K562 (cell line): ENCODE measurements at regions not wholly inside any gene's neighbourhood (a gene's known extent, or its start where the extent isn't known, plus 50 kb on each side); places are given as distances from the start of the nearest gene placed in this dataset.

Experiments
- ATAC-seq: fragments of 200-7000 bp; cut with Tn5 transposase; 3 replicates; pipeline ENCODE4 v1.9.1; 2020; ENCODE audit warnings: moderate library complexity
- BruUV-seq: library from RNA; stranded (reverse); fragments of 400-500 nt; replicated peaks from 2 replicates; lab custom pipeline; 2021; lab: Mats Ljungman, UMichigan
- CTCF ChIA-PET: fragments of 300-600 bp; formaldehyde crosslinking; extraction: SDS; loops from one replicate; lab custom pipeline; 2021; ENCODE audit warnings: low intra/inter-chr PET ratio; lab: Yijun Ruan, JAX
- POLR2A ChIA-PET: fragments of 300-600, 350-650 bp; sonication (Branson Sonifier 250); formaldehyde crosslinking; extraction: SDS; loops from one replicate; lab custom pipeline; 2021; ENCODE audit warnings: antibody characterized with exemption, inconsistent platforms; lab: Yijun Ruan, JAX
- DNase-seq, 4 experiments: peaks; one replicate each; pipeline versions ENCODE4 v3.0.0 to v3.0.0-alpha.2; 2011 to 2018; ENCODE audit warnings: low spot score in 3 of 4, mixed read lengths in 3 of 4; ENCODE audit errors: extremely low read depth in 1 of 4
- FAIRE-seq: peaks from 2 replicates; lab custom pipeline; 2011; peaks lifted over from hg19 to GRCh38; lab: Jason Lieb, UNC
- H2AFZ ChIP-seq: 2 replicates; pipeline ENCODE4 v1.6.0; 2011; ENCODE audit warnings: low read depth, low read length, control low read depth, inconsistent platforms
- H3K27ac ChIP-seq: fragments of 200-600 bp; 3 replicates; pipeline ENCODE4 v1.8.0; 2011; ENCODE audit warnings: low read depth, mild to moderate bottlenecking, control low read depth, inconsistent platforms, low read length, moderate library complexity, mixed read lengths; ENCODE audit errors: extremely low read depth
- H3K27me3 ChIP-seq, 2 experiments: fragments of 300-600 bp in 1 of 2; 2 replicates in 1 of 2; 3 replicates in 1 of 2; pipeline versions ENCODE4 v1.6.0 to v1.8.0; 2011; ENCODE audit warnings: inconsistent platforms in 2 of 2, low read length in 2 of 2, mild to moderate bottlenecking in 1 of 2, mixed read lengths in 1 of 2, moderate library complexity in 1 of 2; ENCODE audit not compliant: control insufficient read depth in 2 of 2, insufficient read depth in 2 of 2
- H3K36me3 ChIP-seq: fragments of 300-600 bp; 3 replicates; pipeline ENCODE4 v1.8.0; 2011; ENCODE audit warnings: mild to moderate bottlenecking, low read length, inconsistent platforms; ENCODE audit not compliant: control insufficient read depth, insufficient read depth
- H3K4me1 ChIP-seq, 2 experiments: fragments of 200-600 bp in 1 of 2; replicated peaks in 1 of 2; 2 replicates in 1 of 2; 3 replicates in 1 of 2; pipeline versions ENCODE4 v1.5.1 to v1.8.0; 2011; ENCODE audit warnings: inconsistent platforms in 2 of 2, low read length in 2 of 2, mild to moderate bottlenecking in 1 of 2, mixed read lengths in 1 of 2, moderate library complexity in 1 of 2; ENCODE audit not compliant: control insufficient read depth in 2 of 2, insufficient read depth in 2 of 2
- H3K4me2 ChIP-seq: 2 replicates; pipeline ENCODE4 v1.6.1; 2011; ENCODE audit warnings: low read length, control low read depth, inconsistent platforms, mixed read lengths; ENCODE audit not compliant: insufficient read depth
- H3K4me3 ChIP-seq: fragments of 200-600 bp; sonication (generic), shearing (Covaris generic); 2 replicates; pipeline ENCODE4 v1.5.1; 2016; ENCODE audit warnings: control low read depth, inconsistent platforms
- H3K79me2 ChIP-seq: fragments of 200-600 bp; 3 replicates; pipeline ENCODE4 v1.8.0; 2011; ENCODE audit warnings: low read length, inconsistent platforms; ENCODE audit not compliant: control insufficient read depth, insufficient read depth
- H3K9ac ChIP-seq, 2 experiments: 2 replicates each; pipeline versions ENCODE4 v1.6.0 to v1.6.1; 2011; ENCODE audit warnings: low read depth in 2 of 2, low read length in 2 of 2, control low read depth in 1 of 2, inconsistent platforms in 1 of 2, mild to moderate bottlenecking in 1 of 2, mixed read lengths in 1 of 2; ENCODE audit not compliant: insufficient read depth in 1 of 2
- H3K9me1 ChIP-seq: one replicate; pipeline ENCODE4 v1.6.0; 2011; ENCODE audit warnings: inconsistent platforms, mild to moderate bottlenecking, low read length, moderate library complexity; ENCODE audit not compliant: control insufficient read depth, insufficient read depth
- H3K9me3 ChIP-seq: replicated peaks from 2 replicates; pipeline ENCODE4 v1.5.1; 2011; ENCODE audit warnings: low read depth, low read length, inconsistent platforms; ENCODE audit not compliant: control insufficient read depth, insufficient read depth
- H4K20me1 ChIP-seq: replicated peaks from 2 replicates; pipeline ENCODE4 v1.6.1; 2011; ENCODE audit warnings: low read length, inconsistent platforms, mixed read lengths; ENCODE audit not compliant: control insufficient read depth, insufficient read depth
- CXXC5 ChIP-seq: fragments of 250-450 bp; sonication (Bioruptor Pico); IDR thresholded peaks from 2 replicates; pipeline ENCODE4 v1.8.0; 2022; ENCODE audit warnings: inconsistent platforms, mild to moderate bottlenecking, moderate library complexity
- EZH2 ChIP-seq: IDR thresholded peaks from 2 replicates; pipeline ENCODE4 v1.6.1; 2012; ENCODE audit warnings: low read depth, mild to moderate bottlenecking, inconsistent platforms, low read length, borderline replicate concordance
- HCFC1 ChIP-seq: IDR thresholded peaks from 2 replicates; pipeline ENCODE4 v1.6.1; 2012; ENCODE audit warnings: low read depth, low read length, improper control_type of control experiment
- ILK ChIP-seq: fragments of 450-650 bp; IDR thresholded peaks from 2 replicates; pipeline ENCODE4 v1.6.1; 2016; ENCODE audit warnings: missing genetic modification characterization, low read depth, mild to moderate bottlenecking, missing compliant biosample characterization, moderate library complexity, borderline replicate concordance
- MED1 ChIP-seq: sonication (generic); formaldehyde crosslinking; IDR thresholded peaks from 2 replicates; pipeline ENCODE4 v1.8.1; 2023; ENCODE audit warnings: missing genetic modification reagents, borderline replicate concordance
- SIN3B ChIP-seq: fragments of 450-650 bp; IDR thresholded peaks from 2 replicates; pipeline ENCODE4 v1.6.1; 2017; ENCODE audit warnings: low read depth, mild to moderate bottlenecking, moderate library complexity
- SP2 ChIP-seq: IDR thresholded peaks from 2 replicates; pipeline ENCODE4 v1.6.1; 2011; ENCODE audit warnings: mild to moderate bottlenecking, low read depth, low read length, moderate library complexity; ENCODE audit not compliant: poor library complexity, severe bottlenecking; ENCODE audit errors: extremely low read depth
- TCF7L2 ChIP-seq: fragments of 150-350 bp; IDR thresholded peaks from 2 replicates; pipeline ENCODE4 v1.6.1; 2016; ENCODE audit warnings: low read depth, mild to moderate bottlenecking, low read length, moderate library complexity
- TEAD1 ChIP-seq, 2 experiments: fragments of 450-650 bp in 1 of 2; sonication (generic) in 1 of 2; formaldehyde crosslinking; IDR thresholded peaks; 2 replicates each; pipeline versions ENCODE4 v1.4.0 to v1.8.0; 2020 to 2022; ENCODE audit warnings: mild to moderate bottlenecking in 2 of 2, missing genetic modification reagents in 1 of 2
- TEAD2 ChIP-seq: fragments of 450-650 bp; IDR thresholded peaks from 2 replicates; pipeline ENCODE4 v1.6.1; 2016; ENCODE audit warnings: missing genetic modification characterization, control low read depth, missing compliant biosample characterization
- ZFP1 ChIP-seq: fragments of 450-650 bp; formaldehyde crosslinking; IDR thresholded peaks from 2 replicates; pipeline ENCODE4 v1.4.0; 2020; ENCODE audit warnings: mild to moderate bottlenecking, mixed read lengths
- ZNF586 ChIP-seq: fragments of 450-650 bp; formaldehyde crosslinking; conservative IDR thresholded peaks from 2 replicates; pipeline ENCODE4 v1.4.0; 2020; ENCODE audit warnings: mild to moderate bottlenecking, moderate library complexity
- WGBS: fragments of 100-300 bp; shearing (Covaris generic); methylation state at CpG from one replicate; pipeline ENCODE4 v1.1.6; 2016; ENCODE audit warnings: low coverage, mixed read lengths; ENCODE audit not compliant: insufficient coverage; ENCODE audit errors: missing lambda C conversion rate; 5-methylcytosine and 5-hydroxymethylcytosine counted together
- in situ Hi-C: fragments of 300-500 bp; cut with MboI; formaldehyde crosslinking; loops from 4 replicates; pipeline ENCODE4 v1.15.0; 2018; ENCODE audit warnings: inconsistent platforms, mixed read lengths
- intact Hi-C: fragments of 100-400 bp; cut with micrococcal nuclease; formaldehyde crosslinking; loops from 2 replicates; pipeline ENCODE4 v1.14.2; 2022
- TF ChIP-seq, protein P1 (sequence below), 2 experiments: IDR thresholded peaks; 2 replicates each; pipeline ENCODE4 v1.6.1; 2011; ENCODE audit warnings: borderline replicate concordance in 1 of 2, control low read depth in 1 of 2, low read depth in 1 of 2, low read length in 1 of 2, mild to moderate bottlenecking in 1 of 2, mixed read lengths in 1 of 2, moderate library complexity in 1 of 2; ENCODE audit not compliant: insufficient read depth in 1 of 2, insufficient read length in 1 of 2, poor library complexity in 1 of 2, severe bottlenecking in 1 of 2; ENCODE audit errors: extremely low read depth in 1 of 2
- TF ChIP-seq, protein P2 (sequence below): fragments of 250-450 bp; sonication (Bioruptor Pico); IDR thresholded peaks from 2 replicates; pipeline ENCODE4 v1.8.0; 2021; ENCODE audit warnings: borderline replicate concordance, mild to moderate bottlenecking, moderate library complexity; ENCODE audit not compliant: poor library complexity, severe bottlenecking
- TF ChIP-seq, protein P3 (sequence below): conservative IDR thresholded peaks from 2 replicates; pipeline ENCODE4 v1.6.1; 2011; ENCODE audit warnings: low read depth, mild to moderate bottlenecking, low read length; ENCODE audit not compliant: control insufficient read depth
- TF ChIP-seq, protein P4 (sequence below): fragments of 450-650 bp; IDR thresholded peaks from 2 replicates; pipeline ENCODE4 v1.6.1; 2014; ENCODE audit warnings: low read depth, mild to moderate bottlenecking, moderate library complexity, borderline replicate concordance

DNA sequence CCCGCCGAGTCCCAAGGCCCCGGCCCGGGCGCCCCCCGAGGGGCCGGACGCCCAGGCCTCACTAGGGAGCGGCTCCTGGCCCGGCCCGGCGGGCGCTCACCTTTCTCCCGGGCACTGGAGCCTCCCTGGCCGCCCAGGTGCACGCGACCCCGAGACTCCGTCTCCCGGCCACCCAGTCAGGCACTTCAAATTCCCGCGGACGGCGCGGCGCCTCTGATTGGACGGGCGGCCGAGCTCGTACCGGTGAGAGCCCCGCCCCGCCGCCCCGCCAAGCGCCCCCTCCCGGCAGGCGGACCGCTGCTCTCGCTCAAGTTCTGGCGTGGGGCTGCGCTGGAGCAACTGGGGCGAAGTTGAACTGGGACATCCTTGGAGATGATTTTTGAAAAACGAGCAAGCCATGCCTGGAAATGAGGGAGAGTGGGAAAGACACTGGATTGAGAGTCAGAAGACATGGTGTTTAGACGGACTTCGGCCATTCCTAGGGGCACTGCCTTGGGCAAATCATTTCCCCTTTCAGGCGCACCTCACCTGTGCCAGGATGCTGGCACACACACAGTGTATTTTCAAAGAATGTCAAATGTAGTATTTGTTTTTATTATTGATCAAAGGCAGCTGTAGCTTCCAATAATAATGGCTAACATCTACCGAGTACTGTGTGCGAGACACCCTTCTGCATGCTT is 485.3 kb downstream of the UQCRFS1 start:
- ATAC-seq, result peak; percentile 98
- H3K27me3 ChIP-seq, result no peaks in the 10 kb centered on the region; a peak in 1 of 5 replicates
- intact Hi-C loops (no loop called here), in situ Hi-C loops (loop anchor here (25.0 kb wide), 1 partner anchor 860 kb away; no protein-coding TSS in a partner anchor)
- 9% methylated on average over 27 of the region's 49 CpGs for WGBS
- peaks cover 15% of the 10 kb centered on the region; the same call in 2 of the 3 replicates for H3K36me3 ChIP-seq
- POLR2A ChIA-PET, result interaction anchor here (0.6 kb wide), 1 partner anchor 148 kb away, joined by 3 read pairs; no protein-coding TSS in a partner anchor
- no peak for FAIRE-seq
- CTCF ChIA-PET, result no interaction called here
- H2AFZ ChIP-seq, result peak overlapping the region; percentile 89
- H3K9me3 ChIP-seq, result no peaks in the 10 kb centered on the region
- peaks cover 0 to 6% of the 10 kb centered on the region in 2 experiments; a peak in 2 of 5 replicates for H3K4me1 ChIP-seq
- H3K9me1 ChIP-seq, result no peaks in the 10 kb centered on the region
- peak overlapping the region; percentile 87 for H3K4me2 ChIP-seq
- H3K4me3 ChIP-seq, result peak overlapping the region; percentile 85
- peak; percentile 77 to 93 (median 93) for DNase-seq
- peak overlapping the region; percentile 60; the same call in 2 of the 3 replicates for H3K27ac ChIP-seq
- H4K20me1 ChIP-seq, result no peaks in the 10 kb centered on the region
- H3K79me2 ChIP-seq, result peaks cover 4% of the 10 kb centered on the region; the same call in 1 of the 3 replicates
- no TSS peak for BruUV-seq
- peak overlapping the region; percentile 65 to 93 for H3K9ac ChIP-seq
- no peak for TF ChIP-seq TEAD1 (CRISPR knock-in tag; IDR thresholded peaks at IDR 0.05)
- TF ChIP-seq ZFP1 (CRISPR knock-in tag), result no peak
- TF ChIP-seq TCF7L2, result no peak
- no peak for TF ChIP-seq EZH2
- TF ChIP-seq, protein P1, sequence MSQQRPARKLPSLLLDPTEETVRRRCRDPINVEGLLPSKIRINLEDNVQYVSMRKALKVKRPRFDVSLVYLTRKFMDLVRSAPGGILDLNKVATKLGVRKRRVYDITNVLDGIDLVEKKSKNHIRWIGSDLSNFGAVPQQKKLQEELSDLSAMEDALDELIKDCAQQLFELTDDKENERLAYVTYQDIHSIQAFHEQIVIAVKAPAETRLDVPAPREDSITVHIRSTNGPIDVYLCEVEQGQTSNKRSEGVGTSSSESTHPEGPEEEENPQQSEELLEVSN (IDR thresholded peaks at IDR 0.05; ENCODE audit: borderline replicate concordance in 1 of 2, extremely low read depth in 1 of 2, insufficient read depth in 1 of 2, insufficient read length in 1 of 2, low read depth in 1 of 2, low read length in 1 of 2, poor library complexity in 1 of 2, severe bottlenecking in 1 of 2), result peak; percentile 4 to 77
- no peak for TF ChIP-seq ILK (tag)
- no peak; the same call in 1 of the 2 replicates for TF ChIP-seq HCFC1
- no peak for TF ChIP-seq MED1 (CRISPR knock-in tag)
- TF ChIP-seq, protein P2, sequence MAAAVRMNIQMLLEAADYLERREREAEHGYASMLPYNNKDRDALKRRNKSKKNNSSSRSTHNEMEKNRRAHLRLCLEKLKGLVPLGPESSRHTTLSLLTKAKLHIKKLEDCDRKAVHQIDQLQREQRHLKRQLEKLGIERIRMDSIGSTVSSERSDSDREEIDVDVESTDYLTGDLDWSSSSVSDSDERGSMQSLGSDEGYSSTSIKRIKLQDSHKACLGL, result no peak
- TF ChIP-seq CXXC5 (CRISPR knock-in tag), result peak; percentile 51; the same call in 1 of the 2 replicates
- peak; percentile 57 for TF ChIP-seq SIN3B
- TF ChIP-seq, protein P3, sequence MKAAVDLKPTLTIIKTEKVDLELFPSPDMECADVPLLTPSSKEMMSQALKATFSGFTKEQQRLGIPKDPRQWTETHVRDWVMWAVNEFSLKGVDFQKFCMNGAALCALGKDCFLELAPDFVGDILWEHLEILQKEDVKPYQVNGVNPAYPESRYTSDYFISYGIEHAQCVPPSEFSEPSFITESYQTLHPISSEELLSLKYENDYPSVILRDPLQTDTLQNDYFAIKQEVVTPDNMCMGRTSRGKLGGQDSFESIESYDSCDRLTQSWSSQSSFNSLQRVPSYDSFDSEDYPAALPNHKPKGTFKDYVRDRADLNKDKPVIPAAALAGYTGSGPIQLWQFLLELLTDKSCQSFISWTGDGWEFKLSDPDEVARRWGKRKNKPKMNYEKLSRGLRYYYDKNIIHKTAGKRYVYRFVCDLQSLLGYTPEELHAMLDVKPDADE, result no peak
- TF ChIP-seq, protein P4, sequence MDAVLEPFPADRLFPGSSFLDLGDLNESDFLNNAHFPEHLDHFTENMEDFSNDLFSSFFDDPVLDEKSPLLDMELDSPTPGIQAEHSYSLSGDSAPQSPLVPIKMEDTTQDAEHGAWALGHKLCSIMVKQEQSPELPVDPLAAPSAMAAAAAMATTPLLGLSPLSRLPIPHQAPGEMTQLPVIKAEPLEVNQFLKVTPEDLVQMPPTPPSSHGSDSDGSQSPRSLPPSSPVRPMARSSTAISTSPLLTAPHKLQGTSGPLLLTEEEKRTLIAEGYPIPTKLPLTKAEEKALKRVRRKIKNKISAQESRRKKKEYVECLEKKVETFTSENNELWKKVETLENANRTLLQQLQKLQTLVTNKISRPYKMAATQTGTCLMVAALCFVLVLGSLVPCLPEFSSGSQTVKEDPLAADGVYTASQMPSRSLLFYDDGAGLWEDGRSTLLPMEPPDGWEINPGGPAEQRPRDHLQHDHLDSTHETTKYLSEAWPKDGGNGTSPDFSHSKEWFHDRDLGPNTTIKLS, result no peak
- TF ChIP-seq SP2, result peak; percentile 9
- TF ChIP-seq ZNF586, result no peak
- TF ChIP-seq TEAD2 (tag), result no peak
